ENCODE measurements at regions not wholly inside any gene's neighbourhood (a gene's known extent, or its start where the extent isn't known, plus 50 kb on each side); places are given as distances from the start of the nearest gene placed in this dataset.

DNA sequence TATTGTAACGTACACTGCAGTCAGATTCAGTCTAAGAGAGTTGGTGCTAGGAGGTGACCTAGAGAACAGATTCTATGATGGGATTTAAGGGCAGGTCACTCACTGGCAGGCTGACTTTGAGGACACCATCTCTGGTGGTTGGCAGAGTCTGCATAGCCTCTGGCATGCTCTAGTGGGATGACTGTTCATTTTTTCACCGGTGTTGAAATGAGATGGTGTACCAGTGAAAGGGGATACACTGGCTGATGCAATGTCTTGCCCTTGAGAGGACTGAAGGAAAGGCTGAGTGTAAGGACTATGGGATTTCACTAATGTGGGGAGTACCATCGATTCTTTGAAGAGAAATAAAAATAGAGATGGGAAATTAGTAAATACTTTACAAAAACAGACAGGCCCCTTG, 186.9 kb upstream of the PIEZO2 start:
- no peaks in the 10 kb centered on the region for H4K20me1 ChIP-seq (replicated peaks; ENCODE audit: control insufficient read depth, insufficient read depth, low read length)
- WGBS (ENCODE audit: insufficient coverage, low coverage, missing lambda C conversion rate) = 0% methylated on average over 3 of the region's 3 CpGs
- CTCF ChIA-PET (ENCODE audit: low intra/inter-chr PET ratio) = no interaction called here

More for the DNA sequence above, 186.9 kb upstream of the PIEZO2 start:
- BruUV-seq (replicated peaks) = no TSS peak
- Histone ChIP-seq H3K79me2 (ENCODE audit: control insufficient read depth, insufficient read depth, low read length) (no peaks in the 10 kb centered on the region), H3K9ac (ENCODE audit: insufficient read depth in 1 of 2, low read depth in 2 of 2, low read length in 2 of 2) (no peak overlapping the region), H2AFZ (ENCODE audit: low read depth, low read length) (no peak overlapping the region), H3K4me1 (replicated peaks in 1 of 2; ENCODE audit: control insufficient read depth in 2 of 2, insufficient read depth in 2 of 2, low read length in 2 of 2) (no peaks in the 10 kb centered on the region), H3K4me2 (ENCODE audit: insufficient read depth, low read length) (no peak overlapping the region), H3K9me3 (replicated peaks; ENCODE audit: control insufficient read depth, insufficient read depth, low read depth, low read length) (no peaks in the 10 kb centered on the region), H3K4me3 (no peak overlapping the region), H3K36me3 (ENCODE audit: control insufficient read depth, insufficient read depth, low read length) (no peaks in the 10 kb centered on the region), H3K27ac (ENCODE audit: extremely low read depth, low read depth, low read length) (no peak overlapping the region), H3K27me3 (ENCODE audit: control insufficient read depth in 2 of 2, insufficient read depth in 2 of 2, low read length in 2 of 2) (no peaks in the 10 kb centered on the region), H3K9me1 (ENCODE audit: control insufficient read depth, insufficient read depth, low read length) (no peaks in the 10 kb centered on the region)
- DNase-seq (ENCODE audit: extremely low read depth in 1 of 4, low spot score in 3 of 4) (no peak), ATAC-seq (no peak), FAIRE-seq (no peak)
- TF ChIP-seq, protein P1, sequence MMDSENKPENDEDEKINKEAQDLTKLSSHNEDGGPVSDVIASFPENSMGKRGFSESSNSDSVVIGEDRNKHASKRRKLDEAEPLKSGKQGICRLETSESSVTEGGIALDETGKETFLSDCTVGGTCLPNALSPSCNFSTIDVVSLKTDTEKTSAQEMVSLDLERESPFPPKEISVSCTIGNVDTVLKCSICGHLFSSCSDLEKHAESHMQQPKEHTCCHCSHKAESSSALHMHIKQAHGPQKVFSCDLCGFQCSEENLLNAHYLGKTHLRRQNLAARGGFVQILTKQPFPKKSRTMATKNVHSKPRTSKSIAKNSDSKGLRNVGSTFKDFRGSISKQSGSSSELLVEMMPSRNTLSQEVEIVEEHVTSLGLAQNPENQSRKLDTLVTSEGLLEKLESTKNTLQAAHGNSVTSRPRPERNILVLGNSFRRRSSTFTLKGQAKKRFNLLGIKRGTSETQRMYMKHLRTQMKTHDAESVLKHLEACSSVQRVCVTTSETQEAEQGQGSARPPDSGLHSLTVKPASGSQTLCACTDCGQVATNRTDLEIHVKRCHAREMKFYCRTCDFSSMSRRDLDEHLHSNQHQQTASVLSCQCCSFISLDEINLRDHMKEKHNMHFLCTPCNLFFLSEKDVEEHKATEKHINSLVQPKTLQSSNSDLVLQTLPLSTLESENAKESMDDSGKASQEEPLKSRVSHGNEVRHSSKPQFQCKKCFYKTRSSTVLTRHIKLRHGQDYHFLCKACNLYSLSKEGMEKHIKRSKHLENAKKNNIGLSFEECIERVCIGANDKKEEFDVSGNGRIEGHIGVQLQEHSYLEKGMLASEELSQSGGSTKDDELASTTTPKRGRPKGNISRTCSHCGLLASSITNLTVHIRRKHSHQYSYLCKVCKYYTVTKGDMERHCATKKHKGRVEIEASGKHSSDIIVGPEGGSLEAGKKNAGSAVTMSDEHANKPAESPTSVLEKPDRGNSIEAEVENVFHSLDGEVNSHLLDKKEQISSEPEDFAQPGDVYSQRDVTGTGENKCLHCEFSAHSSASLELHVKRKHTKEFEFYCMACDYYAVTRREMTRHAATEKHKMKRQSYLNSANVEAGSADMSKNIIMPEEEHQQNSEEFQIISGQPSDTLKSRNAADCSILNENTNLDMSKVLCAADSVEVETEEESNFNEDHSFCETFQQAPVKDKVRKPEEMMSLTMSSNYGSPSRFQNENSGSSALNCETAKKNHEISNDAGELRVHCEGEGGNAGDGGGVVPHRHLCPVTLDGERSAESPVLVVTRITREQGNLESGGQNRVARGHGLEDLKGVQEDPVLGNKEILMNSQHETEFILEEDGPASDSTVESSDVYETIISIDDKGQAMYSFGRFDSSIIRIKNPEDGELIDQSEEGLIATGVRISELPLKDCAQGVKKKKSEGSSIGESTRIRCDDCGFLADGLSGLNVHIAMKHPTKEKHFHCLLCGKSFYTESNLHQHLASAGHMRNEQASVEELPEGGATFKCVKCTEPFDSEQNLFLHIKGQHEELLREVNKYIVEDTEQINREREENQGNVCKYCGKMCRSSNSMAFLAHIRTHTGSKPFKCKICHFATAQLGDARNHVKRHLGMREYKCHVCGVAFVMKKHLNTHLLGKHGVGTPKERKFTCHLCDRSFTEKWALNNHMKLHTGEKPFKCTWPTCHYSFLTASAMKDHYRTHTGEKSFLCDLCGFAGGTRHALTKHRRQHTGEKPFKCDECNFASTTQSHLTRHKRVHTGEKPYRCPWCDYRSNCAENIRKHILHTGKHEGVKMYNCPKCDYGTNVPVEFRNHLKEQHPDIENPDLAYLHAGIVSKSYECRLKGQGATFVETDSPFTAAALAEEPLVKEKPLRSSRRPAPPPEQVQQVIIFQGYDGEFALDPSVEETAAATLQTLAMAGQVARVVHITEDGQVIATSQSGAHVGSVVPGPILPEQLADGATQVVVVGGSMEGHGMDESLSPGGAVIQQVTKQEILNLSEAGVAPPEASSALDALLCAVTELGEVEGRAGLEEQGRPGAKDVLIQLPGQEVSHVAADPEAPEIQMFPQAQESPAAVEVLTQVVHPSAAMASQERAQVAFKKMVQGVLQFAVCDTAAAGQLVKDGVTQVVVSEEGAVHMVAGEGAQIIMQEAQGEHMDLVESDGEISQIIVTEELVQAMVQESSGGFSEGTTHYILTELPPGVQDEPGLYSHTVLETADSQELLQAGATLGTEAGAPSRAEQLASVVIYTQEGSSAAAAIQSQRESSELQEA (IDR thresholded peaks at IDR 0.05; ENCODE audit: low read depth) = no peak
- in situ Hi-C loops (cut with MboI) (no loop called here), intact Hi-C loops (cut with micrococcal nuclease) (no loop called here)
- POLR2A ChIA-PET = no interaction called here

Data from K562 (cell line).